Testis (tissue), 2 donors: ENCODE measurements at regions not wholly inside any gene's neighbourhood (a gene's known extent, or its start where the extent isn't known, plus 50 kb on each side); places are given as distances from the start of the nearest gene placed in this dataset.
"Not testable (repeated sequence)": the region's sequence is repeated elsewhere in the genome, so short reads cannot be mapped to it uniquely, and the experiment has no call there.

Source experiments
- DNase-seq: peaks from one replicate; pipeline ENCODE4 v3.0.0-alpha.2; 2019
- H3K27ac ChIP-seq, 2 donors: fragments of 200-600 bp; sonication (generic); one replicate each; pipeline ENCODE4 v1.5.1; 2019
- H3K27me3 ChIP-seq: fragments of 200-600 bp; sonication (generic); one replicate; pipeline ENCODE4 v1.5.1; 2019
- H3K36me3 ChIP-seq: fragments of 200-600 bp; sonication (generic); one replicate; pipeline ENCODE4 v1.5.1; 2017; ENCODE audit warnings: low read depth; ENCODE audit errors: missing control alignments
- H3K4me1 ChIP-seq: fragments of 200-600 bp; sonication (generic); one replicate; pipeline ENCODE4 v1.5.1; 2019
- H3K4me3 ChIP-seq, 2 donors: fragments of 200-600 bp; sonication (generic); one replicate each; pipeline ENCODE4 v1.5.1; 2017 to 2019
- H3K9me3 ChIP-seq: fragments of 200-600 bp; sonication (generic); one replicate; pipeline ENCODE4 v1.5.1; 2017
- POLR2A ChIP-seq: fragments of 450-650 bp; IDR thresholded peaks from one replicate; pipeline ENCODE4 v1.6.1; 2017; ENCODE audit warnings: antibody characterized with exemption, mild to moderate bottlenecking, moderate library complexity
- WGBS, 2 donors: methylation state at CpG; one replicate each; pipeline ENCODE4 v1.1.5; 2018; 5-methylcytosine and 5-hydroxymethylcytosine counted together
- intact Hi-C: fragments of 100-400 bp; cut with DNase I; formaldehyde crosslinking; loops from one replicate; pipeline ENCODE4 v1.15.1; 2023; ENCODE audit warnings: low total_unique reads
- TF ChIP-seq, protein P1 (sequence below), 3 experiments: fragments of 450-650 bp in 2 of 3; fragments of 200-600 bp in 1 of 3; sonication (generic) in 1 of 3; IDR thresholded peaks; one replicate each; pipeline ENCODE4 v1.5.1; 2016 to 2019; ENCODE audit warnings: antibody characterized with exemption in 3 of 3, mild to moderate bottlenecking in 2 of 3, moderate library complexity in 1 of 3

DNA sequence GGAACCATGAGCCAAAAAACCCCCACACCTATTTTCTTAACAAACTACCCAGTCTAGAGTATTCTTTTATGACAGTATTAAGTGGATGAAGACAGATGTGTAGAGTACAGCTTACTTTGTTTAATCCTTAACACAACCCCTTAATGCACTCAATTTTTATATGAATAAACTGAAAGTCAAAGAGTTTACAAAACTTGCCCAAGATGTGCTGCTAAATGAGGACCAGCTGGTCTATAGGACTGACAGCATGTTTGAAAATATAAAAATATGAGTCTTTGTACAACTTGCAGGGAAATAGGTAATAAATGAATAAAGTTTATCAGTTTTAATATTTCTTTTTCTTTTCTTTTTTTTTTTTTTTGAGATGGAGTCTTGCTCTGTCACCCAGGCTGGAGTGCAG is 102.3 kb downstream of the ZFY start:
- Histone ChIP-seq H3K27ac (no peak overlapping the region), H3K4me1 (no peaks in the 10 kb centered on the region), H3K36me3 (no peaks in the 10 kb centered on the region), H3K4me3 (no peak overlapping the region), H3K27me3 (no peaks in the 10 kb centered on the region), H3K9me3 (no peaks in the 10 kb centered on the region)
- intact Hi-C loops = no loop called here
- no peak for TF ChIP-seq POLR2A
- TF ChIP-seq, protein P1, sequence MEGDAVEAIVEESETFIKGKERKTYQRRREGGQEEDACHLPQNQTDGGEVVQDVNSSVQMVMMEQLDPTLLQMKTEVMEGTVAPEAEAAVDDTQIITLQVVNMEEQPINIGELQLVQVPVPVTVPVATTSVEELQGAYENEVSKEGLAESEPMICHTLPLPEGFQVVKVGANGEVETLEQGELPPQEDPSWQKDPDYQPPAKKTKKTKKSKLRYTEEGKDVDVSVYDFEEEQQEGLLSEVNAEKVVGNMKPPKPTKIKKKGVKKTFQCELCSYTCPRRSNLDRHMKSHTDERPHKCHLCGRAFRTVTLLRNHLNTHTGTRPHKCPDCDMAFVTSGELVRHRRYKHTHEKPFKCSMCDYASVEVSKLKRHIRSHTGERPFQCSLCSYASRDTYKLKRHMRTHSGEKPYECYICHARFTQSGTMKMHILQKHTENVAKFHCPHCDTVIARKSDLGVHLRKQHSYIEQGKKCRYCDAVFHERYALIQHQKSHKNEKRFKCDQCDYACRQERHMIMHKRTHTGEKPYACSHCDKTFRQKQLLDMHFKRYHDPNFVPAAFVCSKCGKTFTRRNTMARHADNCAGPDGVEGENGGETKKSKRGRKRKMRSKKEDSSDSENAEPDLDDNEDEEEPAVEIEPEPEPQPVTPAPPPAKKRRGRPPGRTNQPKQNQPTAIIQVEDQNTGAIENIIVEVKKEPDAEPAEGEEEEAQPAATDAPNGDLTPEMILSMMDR (IDR thresholded peaks at IDR 0.05) = no peak
- no peak for DNase-seq

DNA sequence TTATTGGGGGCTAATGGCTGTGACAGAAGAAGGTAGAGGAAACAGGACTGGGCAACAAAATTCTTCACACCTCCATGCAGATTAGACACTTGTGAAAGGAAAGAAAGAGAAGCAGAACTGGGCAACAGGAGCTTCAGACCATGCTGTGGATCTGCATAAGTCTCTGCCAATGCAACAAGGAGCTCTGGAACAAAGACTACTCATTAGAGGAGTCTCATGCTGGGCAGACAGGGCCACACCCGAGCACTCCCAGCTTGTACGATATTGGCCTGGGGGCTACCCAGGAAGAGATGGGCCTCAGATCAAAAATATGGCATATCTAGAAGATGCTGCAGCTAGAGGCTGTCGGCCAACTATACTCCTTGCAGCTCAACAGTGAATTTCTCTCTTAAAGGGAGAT is 105.2 kb downstream of the ZFY start:
- Histone ChIP-seq H3K9me3 (no peaks in the 10 kb centered on the region), H3K36me3 (no peaks in the 10 kb centered on the region), H3K27me3 (no peaks in the 10 kb centered on the region), H3K4me3 (no peak overlapping the region), H3K4me1 (no peaks in the 10 kb centered on the region), H3K27ac (no peak overlapping the region)
- 60% methylated on average over 3 of the region's 3 CpGs; no CpG with 5 or more reads in 1 of the 2 donors for WGBS, 2 donors
- intact Hi-C loops = no loop called here
- no peak for DNase-seq
- TF ChIP-seq POLR2A = no peak
- TF ChIP-seq, protein P1 (IDR thresholded peaks at IDR 0.05) = no peak

DNA sequence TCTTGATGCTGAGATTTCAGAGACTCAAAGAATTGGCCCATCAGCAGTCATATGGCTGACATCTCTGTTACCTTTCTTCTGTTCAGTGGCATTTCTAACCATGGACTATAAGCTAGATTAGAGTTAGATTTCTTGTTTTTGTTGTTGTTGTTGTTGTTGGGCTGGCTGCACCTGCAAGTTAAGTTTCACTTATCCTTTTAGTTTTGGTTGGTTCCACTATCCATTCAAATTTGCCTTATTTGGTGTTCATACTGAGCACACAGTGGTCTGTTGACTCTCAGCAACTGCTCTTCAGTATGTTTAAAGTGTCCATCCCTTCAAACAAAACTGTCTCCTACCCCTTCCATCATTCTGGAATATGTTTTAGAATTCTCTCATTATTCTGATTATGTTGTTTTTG is 106.8 kb downstream of the ZFY start:
- Histone ChIP-seq H3K27me3 (no peaks in the 10 kb centered on the region), H3K36me3 (no peaks in the 10 kb centered on the region), H3K27ac (no peak overlapping the region), H3K9me3 (no peaks in the 10 kb centered on the region), H3K4me1 (no peaks in the 10 kb centered on the region), H3K4me3 (no peak overlapping the region)
- intact Hi-C loops = no loop called here
- TF ChIP-seq, protein P1 (IDR thresholded peaks at IDR 0.05) = no peak
- no peak for TF ChIP-seq POLR2A
- no peak for DNase-seq

GRCh38 chrY:3042901-3043300 is 107.7 kb downstream of the ZFY start:
- intact Hi-C loops = no loop called here
- Histone ChIP-seq H3K36me3 (no peaks in the 10 kb centered on the region), H3K27me3 (no peaks in the 10 kb centered on the region), H3K9me3 (no peaks in the 10 kb centered on the region), H3K4me3 (no peak overlapping the region), H3K27ac (no peak overlapping the region), H3K4me1 (no peaks in the 10 kb centered on the region)
- DNase-seq = no peak
- WGBS, 2 donors = 74 to 81% methylated on average over 4 to 5 of the region's 5 CpGs
- TF ChIP-seq POLR2A = no peak
- TF ChIP-seq, protein P1 (IDR thresholded peaks at IDR 0.05) = no peak

GRCh38 chrY:3045048-3045447 is 109.9 kb downstream of the ZFY start:
- TF ChIP-seq POLR2A = no peak
- TF ChIP-seq, protein P1 (IDR thresholded peaks at IDR 0.05) = no peak
- Histone ChIP-seq H3K27me3 (no peaks in the 10 kb centered on the region), H3K4me1 (no peaks in the 10 kb centered on the region), H3K9me3 (no peaks in the 10 kb centered on the region), H3K27ac (no peak overlapping the region), H3K36me3 (no peaks in the 10 kb centered on the region), H3K4me3 (no peak overlapping the region)
- no peak for DNase-seq
- intact Hi-C loops = no loop called here
- WGBS, 2 donors = 71 to 83% methylated on average over 2 of the region's 2 CpGs

GRCh38 chrY:3055496-3055895 is 120.3 kb downstream of the ZFY start:
- H3K27ac ChIP-seq, H3K4me3 ChIP-seq, H3K27me3 ChIP-seq, H3K9me3 ChIP-seq, H3K4me1 ChIP-seq, DNase-seq, intact Hi-C loops, H3K36me3 ChIP-seq: not testable (repeated sequence)
- WGBS, 2 donors = no CpG with 5 or more reads among the region's 1 CpG

DNA sequence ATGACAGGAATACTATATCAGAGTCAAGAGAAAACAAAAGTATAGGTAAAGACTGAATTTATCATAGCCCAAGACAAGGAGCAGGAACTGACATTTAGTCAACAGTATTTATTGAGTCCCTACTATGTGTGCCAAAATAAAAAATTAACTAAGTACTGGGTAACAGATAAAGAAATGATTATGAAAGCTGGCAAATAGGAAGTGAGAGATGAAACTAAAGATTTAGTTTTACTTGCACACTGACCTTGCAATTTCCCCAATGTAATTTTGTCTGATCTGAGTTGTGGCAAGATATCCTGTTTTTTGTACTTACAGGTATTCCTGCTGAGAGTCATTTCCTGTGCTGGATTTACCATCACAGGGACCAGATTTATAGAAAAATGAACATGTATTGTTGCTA is 123.2 kb downstream of the ZFY start:
- H3K27ac ChIP-seq, H3K36me3 ChIP-seq, H3K4me3 ChIP-seq, H3K9me3 ChIP-seq, DNase-seq, intact Hi-C loops, H3K4me1 ChIP-seq, H3K27me3 ChIP-seq: not testable (repeated sequence)

DNA sequence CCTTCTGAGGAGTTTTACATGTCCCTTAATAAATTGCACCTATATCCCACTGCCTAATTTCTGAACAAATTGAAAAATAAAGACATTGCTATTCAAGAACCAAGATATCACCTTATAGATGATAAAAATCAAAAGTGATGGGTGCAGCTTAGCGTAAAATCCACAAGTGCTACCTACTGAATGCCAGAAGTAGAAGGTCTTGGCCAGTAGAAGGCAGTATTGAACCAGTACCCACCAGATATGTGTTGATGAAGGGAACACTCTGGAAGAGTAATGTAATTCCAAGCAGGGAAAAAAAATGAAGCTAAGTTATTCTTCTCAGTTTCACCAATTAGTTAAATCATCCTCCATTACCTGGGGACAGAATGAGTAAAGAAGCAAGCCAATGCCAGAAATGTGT is 125.5 kb downstream of the ZFY start:
- H3K27me3 ChIP-seq, H3K36me3 ChIP-seq, H3K9me3 ChIP-seq, H3K27ac ChIP-seq, intact Hi-C loops, DNase-seq, H3K4me1 ChIP-seq, H3K4me3 ChIP-seq: not testable (repeated sequence)
- WGBS, 2 donors = 70 to 96% methylated on average over 1 of the region's 1 CpG
